SK-N-MC (cell line): ENCODE measurements at regions not wholly inside any gene's neighbourhood (a gene's known extent, or its start where the extent isn't known, plus 50 kb on each side); places are given as distances from the start of the nearest gene placed in this dataset.

Experiments used
- EZH2 ChIP-seq: fragments of 200-600 bp; sonication (generic); IDR thresholded peaks from one replicate; pipeline ENCODE4 v1.6.1; 2017; ENCODE audit warnings: antibody characterized with exemption
- POLR2AphosphoS5 ChIP-seq: IDR thresholded peaks from 2 replicates; pipeline ENCODE4 v1.6.1; 2012; ENCODE audit warnings: mild to moderate bottlenecking, low read depth, low read length, borderline replicate concordance

DNA sequence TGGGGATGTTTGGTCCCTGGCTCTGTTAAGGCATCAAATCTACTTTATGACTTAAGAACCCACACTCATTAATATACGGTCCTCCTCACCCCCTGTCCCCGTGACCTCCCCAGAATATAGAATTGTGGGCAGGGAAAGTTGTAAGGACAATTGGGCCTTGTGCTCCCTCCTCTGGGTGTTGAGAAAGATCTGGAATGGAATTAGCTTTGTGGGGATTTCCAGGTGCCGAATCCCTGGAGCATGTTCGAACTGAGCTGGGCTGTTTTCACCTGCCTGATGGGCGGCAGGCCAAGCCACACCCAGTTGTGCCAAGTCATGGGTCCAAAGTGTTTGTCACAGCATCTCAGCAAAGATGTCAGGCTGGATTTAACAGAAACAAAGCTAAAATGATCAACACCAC is 349.3 kb upstream of the KLF3 start:
- TF ChIP-seq EZH2 (no peak), POLR2AphosphoS5 (no peak)
